Dermis microvascular lymphatic vessel endothelial cell (primary cell): ENCODE measurements at regions not wholly inside any gene's neighbourhood (a gene's known extent, or its start where the extent isn't known, plus 50 kb on each side); places are given as distances from the start of the nearest gene placed in this dataset.

Source experiments
- DNase-seq, 2 donors: peaks; one replicate each; pipeline versions ENCODE4 v3.0.0 to v3.0.0-alpha.2; 2010; ENCODE audit warnings: low read depth in 2 of 2

DNA sequence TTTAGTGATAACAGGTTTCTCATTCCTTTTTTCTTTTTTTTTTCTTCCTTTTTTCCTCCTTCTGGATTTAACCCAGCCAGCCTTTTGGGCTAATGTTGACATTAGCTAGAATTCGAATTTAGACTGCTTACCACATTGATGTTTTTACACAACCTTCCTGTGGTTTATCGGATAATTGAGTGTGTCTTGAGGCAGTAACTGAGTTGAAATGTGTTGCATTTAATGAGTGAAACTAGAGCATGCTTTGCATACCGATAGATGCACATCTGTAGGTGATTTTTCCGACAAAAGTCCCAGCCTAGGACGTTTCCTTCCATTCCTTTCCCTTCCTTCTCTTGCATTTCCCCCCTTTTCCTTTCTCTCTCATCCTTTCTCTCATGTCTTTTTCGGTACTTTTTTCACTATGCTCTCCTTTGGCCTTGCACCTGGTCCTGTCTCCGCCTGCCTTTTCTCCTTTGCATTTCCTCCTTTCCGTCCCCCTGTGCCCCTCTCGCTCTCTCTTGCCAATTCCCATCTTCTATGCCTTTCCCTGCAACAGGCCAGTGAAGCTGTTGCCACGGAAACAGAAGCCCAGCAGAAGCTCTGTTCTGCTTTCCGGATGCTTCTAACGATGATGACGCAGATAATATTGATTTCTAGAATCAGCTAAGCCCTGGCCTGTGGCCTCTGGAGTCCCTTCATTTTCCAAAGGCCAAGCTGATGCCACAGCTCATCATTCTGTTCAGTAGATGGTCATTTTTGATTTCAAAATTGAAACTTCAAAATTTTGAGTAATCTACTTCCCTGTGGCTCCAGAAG lies 76.1 kb downstream of the SLC25A47 start:
- DNase-seq, result no peak

DNA sequence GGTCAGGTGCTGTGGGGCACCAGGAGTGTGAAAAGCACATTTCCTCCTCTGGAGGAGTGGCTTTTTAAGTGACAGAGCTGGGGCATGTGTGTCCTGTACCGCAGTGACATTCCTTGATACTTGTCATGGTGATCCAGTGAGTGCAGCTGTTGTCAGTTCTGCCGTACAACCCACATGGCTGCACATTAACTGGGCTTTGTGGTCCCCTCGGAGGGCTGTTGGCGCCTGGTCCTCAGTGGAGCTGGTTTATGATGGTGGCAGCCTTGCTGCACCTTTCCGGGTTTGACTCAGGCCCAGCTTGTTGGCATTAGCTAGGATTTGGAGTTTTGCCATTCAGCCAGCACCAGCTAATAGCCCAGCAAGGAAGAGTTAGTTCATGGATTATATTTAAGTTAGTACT lies 77.0 kb downstream of the SLC25A47 start:
- no peak for DNase-seq

- DNase-seq, result no peak
These were observed 78.0 kb downstream of the SLC25A47 start for GRCh38 chr14:100401031-100401692.

DNA sequence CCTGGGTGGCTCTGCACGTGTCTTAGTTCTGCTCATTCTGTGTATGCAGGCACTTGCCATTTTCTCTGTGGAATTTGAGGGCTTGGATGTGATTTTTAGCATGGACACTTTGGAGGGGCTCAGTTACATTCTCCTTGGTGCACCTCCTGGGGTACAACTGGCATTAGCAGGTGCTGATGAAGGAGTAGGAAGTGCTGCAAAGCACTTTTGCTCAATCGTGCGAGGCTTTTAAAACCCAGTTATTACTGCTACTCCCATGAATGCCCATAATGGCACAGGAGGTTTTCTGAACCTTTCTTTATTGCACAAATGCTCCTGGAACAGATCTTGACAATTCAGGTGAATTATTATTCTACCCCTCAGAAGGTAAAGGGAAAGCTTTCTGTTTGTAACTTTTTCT lies 78.7 kb downstream of the SLC25A47 start:
- DNase-seq, result no peak

- peak in 1 of 2 donors; percentile 29 for DNase-seq
These were observed 79.5 kb downstream of the SLC25A47 start for GRCh38 chr14:100402631-100403030.

DNA sequence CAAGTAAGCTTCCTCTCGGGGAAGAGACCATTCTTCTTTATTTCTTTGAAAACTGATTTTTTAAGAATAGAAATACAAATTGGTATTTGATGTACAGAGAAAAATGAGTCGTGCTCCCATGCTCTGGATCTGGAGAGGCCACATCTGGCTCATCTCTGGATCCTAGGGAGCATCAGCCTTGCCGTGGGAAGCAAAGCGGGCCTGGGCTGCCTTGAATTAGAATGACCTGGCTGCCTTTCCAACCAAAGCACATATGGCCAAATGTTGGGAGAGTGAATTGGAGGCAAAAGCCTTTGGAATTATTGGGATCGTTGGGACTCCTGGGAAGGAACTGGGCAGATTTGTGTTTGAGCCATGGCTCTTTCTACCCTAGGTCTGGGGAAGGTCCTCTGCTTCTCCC lies 80.0 kb downstream of the SLC25A47 start:
- no peak for DNase-seq

GRCh38 chr14:100403802-100404365 lies 80.7 kb downstream of the SLC25A47 start:
- DNase-seq, result no peak

DNA sequence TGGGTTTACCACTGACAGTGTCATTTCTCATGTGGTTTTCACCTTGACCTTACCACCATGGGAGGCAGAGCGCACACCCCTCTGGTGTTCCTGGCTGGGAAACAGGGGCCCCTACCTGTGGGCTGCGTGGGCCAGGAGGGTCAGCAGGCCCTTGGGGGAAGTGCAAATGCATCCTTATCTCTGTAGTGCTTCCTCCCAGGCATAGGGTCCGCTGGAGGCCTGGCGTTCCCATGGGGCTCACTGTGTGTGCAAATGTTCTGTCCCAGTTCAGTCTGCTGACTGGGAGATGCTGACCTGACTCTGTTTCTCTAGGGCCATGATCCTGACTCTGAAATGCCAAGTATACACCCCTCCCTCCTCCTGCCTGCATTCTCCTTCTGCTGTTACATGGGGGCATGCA lies 81.3 kb downstream of the SLC25A47 start:
- DNase-seq, result no peak

DNA sequence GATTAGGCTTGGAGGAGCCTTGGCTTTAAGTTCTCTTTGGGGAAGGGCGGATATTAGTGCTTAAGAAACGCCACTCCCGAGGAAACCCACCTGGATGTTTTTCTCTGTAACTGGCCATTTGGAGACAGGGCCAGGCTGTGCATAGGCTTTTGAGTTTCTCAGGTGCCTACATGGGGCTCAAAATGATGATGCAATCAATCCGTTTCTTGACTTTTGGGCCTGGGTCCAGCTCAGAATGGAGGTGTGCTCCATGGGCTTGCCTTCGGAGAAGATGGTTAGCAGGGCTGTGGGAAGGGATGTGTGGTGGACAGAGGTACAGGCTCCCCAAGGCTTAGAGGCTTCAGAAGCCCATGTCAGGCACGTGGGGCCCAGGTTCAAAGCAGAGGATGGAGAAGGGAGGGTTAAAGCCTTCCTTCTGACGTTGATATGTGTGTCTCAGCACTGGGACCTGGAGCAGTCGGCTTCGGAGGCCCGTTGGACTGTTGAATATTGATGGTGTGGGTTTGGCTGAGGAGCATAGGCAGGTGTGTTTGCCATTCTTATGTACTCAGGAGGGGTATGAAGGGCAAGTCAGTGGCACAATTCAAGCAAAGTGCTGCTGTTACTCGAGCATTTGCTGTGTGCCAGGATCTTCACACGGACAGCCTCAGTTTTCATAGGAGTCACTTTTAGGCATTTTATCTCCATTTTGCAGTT lies 82.8 kb downstream of the SLC25A47 start:
- no peak for DNase-seq

DNA sequence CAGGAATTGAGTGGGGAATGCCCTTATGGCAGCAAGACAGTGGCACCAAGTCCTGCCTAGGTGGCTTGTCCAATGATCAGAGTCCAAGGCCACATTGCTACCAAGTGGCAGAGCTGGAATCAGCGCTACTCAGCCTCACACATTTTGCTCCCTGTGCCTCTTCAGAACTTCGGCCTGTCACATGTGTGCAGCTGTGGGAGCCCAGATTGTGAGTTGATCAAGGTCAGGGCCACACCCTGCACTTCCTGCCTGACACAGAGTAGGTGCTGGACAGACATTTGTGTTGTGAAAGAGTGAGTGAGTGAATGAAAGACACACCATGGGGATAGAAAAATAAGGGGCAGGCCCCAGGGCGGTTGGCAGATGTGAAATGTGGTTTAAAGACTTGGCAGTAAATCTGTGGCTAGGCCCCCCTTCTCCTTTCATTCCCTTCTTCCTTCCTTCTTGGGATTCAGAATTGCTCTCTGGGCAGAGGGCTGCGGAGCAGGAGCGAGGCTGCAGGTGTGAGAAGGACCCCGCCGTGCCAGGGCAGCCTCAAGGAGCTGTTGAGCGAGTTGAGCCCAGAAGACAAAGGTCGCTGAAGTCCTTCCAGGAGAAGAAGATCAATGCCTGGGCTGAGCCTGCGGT lies 83.5 kb downstream of the SLC25A47 start:
- DNase-seq, result no peak

GRCh38 chr14:100407376-100408102 lies 84.4 kb downstream of the SLC25A47 start:
- DNase-seq, result no peak

GRCh38 chr14:100408350-100409002 lies 85.3 kb downstream of the SLC25A47 start:
- DNase-seq, result no peak

- DNase-seq, result no peak
These were observed 85.8 kb downstream of the SLC25A47 start for GRCh38 chr14:100409003-100409360.

DNA sequence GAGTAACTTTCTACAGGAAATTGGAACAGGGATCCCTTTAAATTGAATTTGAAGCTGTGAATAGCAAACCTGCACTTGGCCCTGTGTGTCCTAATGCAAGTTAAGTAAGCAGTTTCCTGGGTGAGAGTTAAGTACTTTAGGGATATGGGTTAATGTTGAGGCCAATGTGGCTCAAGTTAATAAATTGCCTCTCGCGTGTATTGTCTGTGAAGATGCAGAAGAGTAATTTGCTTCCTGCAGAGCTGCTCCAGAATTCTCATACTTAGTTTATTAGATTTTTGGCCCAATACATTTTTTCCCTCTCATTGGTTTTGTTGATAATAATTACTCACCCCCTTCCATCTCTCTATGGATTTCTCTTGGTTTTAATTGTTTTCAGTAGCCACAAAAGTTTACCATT lies 86.5 kb downstream of the SLC25A47 start:
- DNase-seq, result no peak

GRCh38 chr14:100410056-100410565 lies 87.0 kb downstream of the SLC25A47 start:
- DNase-seq, result no peak

GRCh38 chr14:100413699-100414098 lies 90.6 kb downstream of the SLC25A47 start:
- no peak for DNase-seq

DNA sequence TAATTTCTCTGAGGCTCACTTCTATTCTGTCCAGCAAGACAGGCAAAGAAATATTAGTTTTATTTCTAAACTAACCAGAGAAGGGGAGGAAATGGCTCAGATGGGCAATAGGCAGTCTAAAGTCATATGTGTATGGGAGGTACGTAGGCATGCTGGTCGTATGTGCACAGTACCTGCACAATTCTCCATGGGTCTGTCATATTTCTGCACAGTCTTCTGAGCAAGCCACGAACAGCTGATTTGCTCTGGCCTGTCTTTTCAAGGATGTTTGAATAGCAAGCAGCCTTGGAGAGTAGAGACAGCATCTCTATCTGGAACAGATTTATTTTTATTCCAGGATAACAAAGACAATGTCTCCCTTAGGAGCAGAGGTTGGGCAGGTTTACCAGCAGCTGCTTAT lies 92.1 kb downstream of the SLC25A47 start:
- DNase-seq, result no peak

DNA sequence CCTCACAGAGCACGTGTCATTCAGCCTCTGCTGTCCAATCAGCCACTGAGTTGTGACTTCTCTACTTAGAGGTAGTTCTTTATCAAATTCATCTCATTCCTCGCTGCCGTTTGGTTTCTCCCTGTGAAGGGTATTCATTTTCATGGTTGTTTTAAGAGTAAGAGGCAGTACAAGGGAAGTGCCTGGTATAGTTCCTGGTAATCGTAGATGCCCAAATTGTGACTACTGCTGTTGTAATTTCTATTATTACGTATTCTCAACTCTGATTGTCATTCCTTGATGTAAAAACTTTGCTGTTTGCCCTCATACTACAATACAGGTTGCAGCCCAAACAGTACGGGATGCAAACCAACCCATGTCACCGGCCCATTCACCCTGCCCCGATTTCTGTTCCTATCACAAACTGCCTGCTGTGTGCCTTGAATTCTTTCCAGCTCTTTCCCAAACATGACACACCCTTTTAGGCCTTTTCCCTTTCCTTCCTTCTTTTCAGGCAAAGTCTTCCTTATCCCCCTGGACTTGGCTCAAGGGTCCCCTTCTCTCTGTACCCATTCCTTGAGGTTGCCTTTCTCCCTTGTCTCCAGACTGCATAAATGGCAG lies 93.0 kb downstream of the SLC25A47 start:
- no peak for DNase-seq

DNA sequence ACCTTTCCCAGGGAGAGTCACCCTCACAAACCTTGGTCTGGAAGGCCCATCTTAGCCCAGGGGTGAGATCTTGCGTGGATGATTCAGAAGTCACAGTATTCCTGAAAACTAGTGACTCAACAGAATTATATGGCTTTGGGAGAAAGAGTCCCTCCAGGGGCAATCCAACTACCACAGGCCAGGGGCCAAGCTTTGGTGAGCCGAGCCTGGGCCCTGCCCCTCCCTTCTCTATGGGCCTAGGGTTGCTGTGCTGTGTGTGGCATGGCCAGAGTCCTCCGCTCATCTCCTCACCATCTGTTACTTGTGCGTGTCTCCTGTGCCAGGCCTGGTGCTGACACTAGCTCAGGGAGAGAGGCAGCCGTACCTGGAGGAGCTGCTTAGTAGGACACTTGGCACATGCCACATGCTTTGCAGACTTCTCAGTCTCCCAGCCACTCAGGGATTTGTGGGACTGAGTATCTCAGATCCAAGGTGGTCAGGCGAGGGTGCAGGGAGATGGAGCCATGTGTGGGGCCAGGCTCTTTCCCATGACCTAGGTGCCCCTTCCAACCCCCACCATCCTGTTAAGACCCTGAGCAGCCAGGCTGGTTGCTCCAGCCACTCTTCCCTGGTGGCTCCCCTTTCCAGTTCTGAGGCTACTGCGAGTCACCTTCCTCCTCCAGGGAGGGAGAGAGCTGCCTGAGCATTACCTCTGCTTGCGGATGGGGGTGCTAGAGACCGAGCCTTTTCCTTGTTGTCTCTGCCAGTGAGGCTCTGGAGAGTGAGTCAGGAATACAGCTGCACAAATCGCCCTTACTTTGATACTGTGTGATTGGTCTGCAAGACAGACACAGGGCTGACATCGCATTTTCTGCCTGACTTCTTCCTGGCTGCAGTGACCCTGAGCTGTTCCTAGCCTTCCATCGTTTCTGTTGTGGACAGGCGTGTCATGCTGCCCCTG lies 94.1 kb downstream of the SLC25A47 start:
- peak; percentile 24 to 78 for DNase-seq
